ENCODE measurements at regions not wholly inside any gene's neighbourhood (a gene's known extent, or its start where the extent isn't known, plus 50 kb on each side); places are given as distances from the start of the nearest gene placed in this dataset.

GRCh38 chr18:75531212-75531850, 103.8 kb upstream of the SMIM21 start:
- Histone ChIP-seq H3K79me2 (ENCODE audit: insufficient read depth, low read length) (no peaks in the 10 kb centered on the region), H3K9ac (ENCODE audit: low read length) (no peak overlapping the region), H3K9me3 (ENCODE audit: insufficient read depth, low read depth, low read length) (no peaks in the 10 kb centered on the region), H3K4me3 (ENCODE audit: insufficient read depth, low read depth, low read length) (no peak overlapping the region), H3K4me1 (ENCODE audit: insufficient read depth, low read length) (no peaks in the 10 kb centered on the region), H2AFZ (ENCODE audit: low read depth, low read length) (no peak overlapping the region), H4K20me1 (ENCODE audit: insufficient read depth, low read length) (no peaks in the 10 kb centered on the region), H3K36me3 (ENCODE audit: insufficient read depth, low read length) (no peaks in the 10 kb centered on the region), H3K4me2 (ENCODE audit: low read length) (no peak overlapping the region), H3K27me3 (ENCODE audit: insufficient read depth, low read length) (no peaks in the 10 kb centered on the region), H3K27ac (ENCODE audit: low read depth, low read length) (no peak overlapping the region)
- Mint-ChIP-seq H3K9me3 (ENCODE audit: unreplicated experiment) (no peaks in the 10 kb centered on the region), H3K27ac (ENCODE audit: unreplicated experiment) (no peak overlapping the region), H3K4me3 (ENCODE audit: unreplicated experiment) (no peak overlapping the region), H3K36me3 (ENCODE audit: low read depth, unreplicated experiment) (no peaks in the 10 kb centered on the region), H3K27me3 (ENCODE audit: low read depth, unreplicated experiment) (peaks cover 15% of the 10 kb centered on the region), H3K4me1 (ENCODE audit: low read depth, unreplicated experiment) (peaks cover 4% of the 10 kb centered on the region)
- TF ChIP-seq EZH2 (IDR thresholded peaks at IDR 0.05; ENCODE audit: insufficient read depth, low read length): no peak
- no peak for TF ChIP-seq CTCF (IDR thresholded peaks at IDR 0.05; ENCODE audit: insufficient read depth, low read depth, low read length)
- DNase-seq (ENCODE audit: low read depth) (no peak), FAIRE-seq (peak; percentile 50)

- no peaks in the 10 kb centered on the region for H3K27me3 ChIP-seq (ENCODE audit: insufficient read depth, low read length)
- H3K36me3 ChIP-seq (ENCODE audit: insufficient read depth, low read length): no peaks in the 10 kb centered on the region
- FAIRE-seq (peak; percentile 5), DNase-seq (ENCODE audit: low read depth) (no peak)
- Mint-ChIP-seq H3K4me1 (ENCODE audit: low read depth, unreplicated experiment) (peaks cover 4% of the 10 kb centered on the region), H3K4me3 (ENCODE audit: unreplicated experiment) (no peak overlapping the region), H3K27me3 (ENCODE audit: low read depth, unreplicated experiment) (peaks cover 17% of the 10 kb centered on the region), H3K27ac (ENCODE audit: unreplicated experiment) (no peak overlapping the region), H3K9me3 (ENCODE audit: unreplicated experiment) (no peaks in the 10 kb centered on the region), H3K36me3 (ENCODE audit: low read depth, unreplicated experiment) (no peaks in the 10 kb centered on the region)
- no peak overlapping the region for H3K4me3 ChIP-seq (ENCODE audit: insufficient read depth, low read depth, low read length)
- TF ChIP-seq CTCF (IDR thresholded peaks at IDR 0.05; ENCODE audit: insufficient read depth, low read depth, low read length): no peak
- H3K79me2 ChIP-seq (ENCODE audit: insufficient read depth, low read length): no peaks in the 10 kb centered on the region
- no peaks in the 10 kb centered on the region for H3K4me1 ChIP-seq (ENCODE audit: insufficient read depth, low read length)
- no peaks in the 10 kb centered on the region for H3K9me3 ChIP-seq (ENCODE audit: insufficient read depth, low read depth, low read length)
- no peaks in the 10 kb centered on the region for H4K20me1 ChIP-seq (ENCODE audit: insufficient read depth, low read length)
- H2AFZ ChIP-seq (ENCODE audit: low read depth, low read length): no peak overlapping the region
- no peak overlapping the region for H3K4me2 ChIP-seq (ENCODE audit: low read length)
- no peak overlapping the region for H3K9ac ChIP-seq (ENCODE audit: low read length)
- no peak overlapping the region for H3K27ac ChIP-seq (ENCODE audit: low read depth, low read length)
These were observed 103.2 kb upstream of the SMIM21 start for GRCh38 chr18:75530566-75531211.

GRCh38 chr18:75530118-75530517, 102.6 kb upstream of the SMIM21 start:
- no peak for FAIRE-seq

More at GRCh38 chr18:75530118-75530517, 102.6 kb upstream of the SMIM21 start:
- no peak for TF ChIP-seq EZH2 (IDR thresholded peaks at IDR 0.05; ENCODE audit: insufficient read depth, low read length)
- TF ChIP-seq CTCF (IDR thresholded peaks at IDR 0.05; ENCODE audit: insufficient read depth, low read depth, low read length): no peak
- Mint-ChIP-seq H3K27ac (ENCODE audit: unreplicated experiment) (no peak overlapping the region), H3K36me3 (ENCODE audit: low read depth, unreplicated experiment) (no peaks in the 10 kb centered on the region), H3K27me3 (ENCODE audit: low read depth, unreplicated experiment) (peaks cover 21% of the 10 kb centered on the region), H3K9me3 (ENCODE audit: unreplicated experiment) (no peaks in the 10 kb centered on the region), H3K4me1 (ENCODE audit: low read depth, unreplicated experiment) (peaks cover 4% of the 10 kb centered on the region), H3K4me3 (ENCODE audit: unreplicated experiment) (no peak overlapping the region)
- H2AFZ ChIP-seq (ENCODE audit: low read depth, low read length): no peak overlapping the region
- H3K27ac ChIP-seq (ENCODE audit: low read depth, low read length): no peak overlapping the region
- H3K9me3 ChIP-seq (ENCODE audit: insufficient read depth, low read depth, low read length): no peaks in the 10 kb centered on the region
- H3K4me2 ChIP-seq (ENCODE audit: low read length): no peak overlapping the region
- H3K4me3 ChIP-seq (ENCODE audit: insufficient read depth, low read depth, low read length): no peak overlapping the region
- H3K4me1 ChIP-seq (ENCODE audit: insufficient read depth, low read length): no peaks in the 10 kb centered on the region
- no peaks in the 10 kb centered on the region for H3K79me2 ChIP-seq (ENCODE audit: insufficient read depth, low read length)
- no peak for DNase-seq (ENCODE audit: low read depth)
- no peaks in the 10 kb centered on the region for H3K27me3 ChIP-seq (ENCODE audit: insufficient read depth, low read length)
- no peaks in the 10 kb centered on the region for H4K20me1 ChIP-seq (ENCODE audit: insufficient read depth, low read length)
- H3K36me3 ChIP-seq (ENCODE audit: insufficient read depth, low read length): no peaks in the 10 kb centered on the region
- no peak overlapping the region for H3K9ac ChIP-seq (ENCODE audit: low read length)

Measured in astrocyte (in vitro differentiated cells and primary cell).